ENCODE measurements at regions not wholly inside any gene's neighbourhood (a gene's known extent, or its start where the extent isn't known, plus 50 kb on each side); places are given as distances from the start of the nearest gene placed in this dataset.

DNA sequence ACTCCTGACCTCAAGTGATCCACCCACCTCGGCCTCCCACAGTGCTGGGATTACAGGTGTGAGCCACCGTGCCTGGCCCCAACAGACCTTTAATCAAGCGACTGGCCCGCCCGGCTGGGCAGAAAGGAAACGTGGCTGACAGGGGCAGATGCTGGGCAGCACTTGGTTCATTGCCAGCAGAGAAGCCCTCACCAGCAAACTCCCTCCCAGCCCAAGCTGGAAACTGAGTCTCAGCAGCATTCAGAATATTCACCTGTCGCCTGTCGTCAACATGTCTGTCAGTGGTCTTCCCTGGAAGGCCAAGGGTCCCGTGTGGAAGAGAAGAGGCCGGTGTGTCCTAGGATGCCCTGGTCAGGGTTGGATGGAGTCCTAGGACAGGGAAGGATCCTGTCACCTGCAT lies 245.0 kb downstream of the TEX29 start:
- TF ChIP-seq, protein P1, sequence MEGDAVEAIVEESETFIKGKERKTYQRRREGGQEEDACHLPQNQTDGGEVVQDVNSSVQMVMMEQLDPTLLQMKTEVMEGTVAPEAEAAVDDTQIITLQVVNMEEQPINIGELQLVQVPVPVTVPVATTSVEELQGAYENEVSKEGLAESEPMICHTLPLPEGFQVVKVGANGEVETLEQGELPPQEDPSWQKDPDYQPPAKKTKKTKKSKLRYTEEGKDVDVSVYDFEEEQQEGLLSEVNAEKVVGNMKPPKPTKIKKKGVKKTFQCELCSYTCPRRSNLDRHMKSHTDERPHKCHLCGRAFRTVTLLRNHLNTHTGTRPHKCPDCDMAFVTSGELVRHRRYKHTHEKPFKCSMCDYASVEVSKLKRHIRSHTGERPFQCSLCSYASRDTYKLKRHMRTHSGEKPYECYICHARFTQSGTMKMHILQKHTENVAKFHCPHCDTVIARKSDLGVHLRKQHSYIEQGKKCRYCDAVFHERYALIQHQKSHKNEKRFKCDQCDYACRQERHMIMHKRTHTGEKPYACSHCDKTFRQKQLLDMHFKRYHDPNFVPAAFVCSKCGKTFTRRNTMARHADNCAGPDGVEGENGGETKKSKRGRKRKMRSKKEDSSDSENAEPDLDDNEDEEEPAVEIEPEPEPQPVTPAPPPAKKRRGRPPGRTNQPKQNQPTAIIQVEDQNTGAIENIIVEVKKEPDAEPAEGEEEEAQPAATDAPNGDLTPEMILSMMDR (IDR thresholded peaks at IDR 0.05) = no peak
- intact Hi-C loops (cut with DNase I) = no loop called here
- no peak for ATAC-seq
- Histone ChIP-seq H3K27ac (no peak overlapping the region), H3K4me1 (no peaks in the 10 kb centered on the region), H3K27me3 (ENCODE audit: low read depth) (peaks cover 13% of the 10 kb centered on the region), H3K9me3 (no peaks in the 10 kb centered on the region), H3K36me3 (no peaks in the 10 kb centered on the region), H3K4me3 (no peak overlapping the region)
- DNase-seq = no peak

DNA sequence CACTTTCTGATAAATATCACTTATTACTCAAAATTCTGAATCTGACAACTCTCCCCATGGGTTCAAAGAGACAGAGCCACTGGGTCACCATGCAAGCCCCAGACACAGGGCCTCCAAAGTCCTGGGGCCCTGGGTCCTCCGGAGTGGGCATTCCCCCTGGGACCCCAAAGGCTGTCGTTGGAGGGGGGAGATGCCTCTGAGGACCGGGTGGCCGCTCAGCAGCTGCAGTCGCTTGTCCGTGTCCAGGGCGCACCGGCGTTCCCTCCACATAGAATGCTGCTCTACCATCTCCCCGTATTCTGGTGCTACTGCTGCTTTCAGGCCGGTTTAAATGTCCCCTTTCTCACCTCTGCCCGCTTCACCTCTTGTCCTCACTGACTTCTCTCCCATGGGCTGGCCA lies 246.1 kb downstream of the TEX29 start:
- intact Hi-C loops (cut with DNase I) = no loop called here
- Histone ChIP-seq H3K9me3 (no peaks in the 10 kb centered on the region), H3K4me3 (no peak overlapping the region), H3K27ac (no peak overlapping the region), H3K27me3 (ENCODE audit: low read depth) (peaks cover 9% of the 10 kb centered on the region), H3K4me1 (no peaks in the 10 kb centered on the region), H3K36me3 (no peaks in the 10 kb centered on the region)
- DNase-seq (no peak), ATAC-seq (no peak)
- TF ChIP-seq, protein P1 (IDR thresholded peaks at IDR 0.05) = no peak

DNA sequence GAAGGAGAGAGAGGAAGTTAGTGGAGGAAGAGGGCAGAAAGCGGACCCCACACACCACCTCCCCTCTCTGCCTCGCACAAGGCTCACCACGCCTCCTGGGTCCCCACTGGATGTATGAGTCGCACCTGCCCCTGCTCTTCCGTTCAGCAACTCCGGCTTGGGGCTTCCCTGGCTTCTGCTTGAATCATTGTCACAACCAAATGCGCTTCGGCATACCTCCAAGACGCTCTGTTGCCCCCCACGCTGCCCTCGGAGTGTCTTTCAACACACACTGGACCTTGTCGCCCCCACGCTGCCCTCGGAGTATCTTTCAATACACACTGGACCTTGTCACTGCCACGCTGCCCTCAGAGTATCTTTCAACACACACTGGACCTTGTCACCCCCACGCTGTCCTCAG lies 247.2 kb downstream of the TEX29 start:
- intact Hi-C loops (cut with DNase I) = no loop called here
- ATAC-seq = no peak
- Histone ChIP-seq H3K9me3 (no peaks in the 10 kb centered on the region), H3K36me3 (no peaks in the 10 kb centered on the region), H3K27ac (no peak overlapping the region), H3K27me3 (ENCODE audit: low read depth) (peaks cover 9% of the 10 kb centered on the region), H3K4me3 (no peak overlapping the region), H3K4me1 (no peaks in the 10 kb centered on the region)
- TF ChIP-seq, protein P1 (IDR thresholded peaks at IDR 0.05) = no peak
- no peak for DNase-seq

DNA sequence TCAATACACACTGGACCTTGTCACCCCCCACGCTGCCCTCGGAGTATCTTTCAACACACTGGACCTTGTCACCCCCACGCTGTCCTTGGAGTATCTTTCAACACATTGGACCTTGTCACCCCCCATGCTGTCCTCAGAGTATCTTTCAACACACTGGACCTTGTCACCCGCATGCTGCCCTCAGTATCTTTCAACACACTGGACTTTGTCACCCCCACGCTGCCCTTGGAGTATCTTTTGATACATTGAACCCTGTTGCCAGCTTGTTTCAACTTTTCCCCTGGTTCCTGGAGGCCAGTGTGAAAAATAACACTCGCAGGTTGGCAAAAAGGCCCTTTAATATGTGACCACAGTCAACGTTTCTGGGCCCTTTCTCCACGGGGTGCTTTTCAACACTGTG lies 247.8 kb downstream of the TEX29 start:
- Histone ChIP-seq H3K27me3 (ENCODE audit: low read depth) (peaks cover 9% of the 10 kb centered on the region), H3K4me1 (no peaks in the 10 kb centered on the region), H3K36me3 (no peaks in the 10 kb centered on the region), H3K27ac (no peak overlapping the region), H3K4me3 (no peak overlapping the region), H3K9me3 (no peaks in the 10 kb centered on the region)
- intact Hi-C loops (cut with DNase I) = no loop called here
- no peak for DNase-seq
- no peak for ATAC-seq
- TF ChIP-seq, protein P1 (IDR thresholded peaks at IDR 0.05) = no peak

DNA sequence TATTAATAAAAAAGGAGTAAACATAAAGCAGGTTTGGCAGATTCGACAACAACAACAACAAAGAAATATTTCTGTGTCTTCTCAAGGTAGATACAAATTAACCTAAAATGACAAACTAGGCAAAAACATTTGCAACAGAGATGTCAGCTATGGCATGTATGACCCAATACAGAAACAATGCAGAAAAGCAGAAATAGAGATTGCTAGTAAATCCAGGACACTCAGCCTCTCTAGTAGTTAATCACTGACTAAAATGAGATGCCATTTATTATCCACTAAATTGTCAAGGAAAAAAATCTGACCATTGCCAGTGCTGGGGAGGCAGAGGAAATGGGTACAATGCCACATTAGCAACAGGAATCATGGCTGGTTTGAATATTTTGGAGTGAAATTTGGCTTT lies 250.5 kb downstream of the TEX29 start:
- no peak for ATAC-seq
- TF ChIP-seq, protein P1 (IDR thresholded peaks at IDR 0.05) = no peak
- intact Hi-C loops (cut with DNase I) = no loop called here
- no peaks in the 10 kb centered on the region for H3K4me1 ChIP-seq
- peaks cover 8% of the 10 kb centered on the region for H3K9me3 ChIP-seq
- H3K36me3 ChIP-seq = no peaks in the 10 kb centered on the region
- H3K27me3 ChIP-seq (ENCODE audit: low read depth) = no peaks in the 10 kb centered on the region
- DNase-seq = no peak
- no peak overlapping the region for H3K27ac ChIP-seq
- no peak overlapping the region for H3K4me3 ChIP-seq
